ENCODE measurements at regions not wholly inside any gene's neighbourhood (a gene's known extent, or its start where the extent isn't known, plus 50 kb on each side); places are given as distances from the start of the nearest gene placed in this dataset.

DNA sequence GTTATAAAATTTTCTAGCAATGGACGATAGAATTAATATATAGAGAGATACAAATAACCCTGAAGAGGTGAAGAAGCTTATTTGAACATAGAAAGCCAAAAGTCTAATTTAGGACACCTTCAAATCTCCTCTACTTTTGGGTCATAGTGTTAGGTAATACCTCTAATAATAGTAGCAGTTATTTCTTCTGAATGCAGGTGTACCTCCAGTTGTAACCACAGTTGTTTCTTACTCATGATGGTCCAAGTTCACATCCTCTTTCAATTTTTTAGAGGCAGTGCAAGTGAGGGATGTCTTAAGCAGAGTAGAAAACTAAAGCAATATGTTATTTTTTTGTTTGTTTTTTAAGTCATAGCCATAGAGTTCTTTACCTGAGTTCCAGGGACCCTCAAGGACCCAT lies 429.5 kb downstream of the CCDC85A start:
- H3K27ac ChIP-seq (ENCODE audit: extremely low read length, insufficient read depth, low read length) = no peak overlapping the region
- DNase-seq (ENCODE audit: low spot score) (no peak), ATAC-seq (no peak), FAIRE-seq (no peak)
- no peak overlapping the region for H3K4me3 ChIP-seq (replicated peaks in 1 of 3; ENCODE audit: insufficient read depth in 1 of 3, low read depth in 2 of 3, low read length in 3 of 3)
- CTCF ChIA-PET (ENCODE audit: low intra/inter-chr PET ratio, low total read pairs) = no interaction called here
- POLR2A ChIA-PET = no interaction called here
- H3K4me2 ChIP-seq (ENCODE audit: low read depth, low read length) = no peak overlapping the region
- H3K79me2 ChIP-seq (ENCODE audit: insufficient read depth, low read length) = no peaks in the 10 kb centered on the region
- H3K4me1 ChIP-seq (ENCODE audit: insufficient read depth, low read length) = no peaks in the 10 kb centered on the region
- BruUV-seq (replicated peaks) = no TSS peak
- in situ Hi-C loops (cut with HindIII; ENCODE audit: extremely low pct_ligation_motif_present, low pct_unique_long_range_greater_than_20kb) (no loop called here), intact Hi-C loops (cut with micrococcal nuclease; ENCODE audit: unreplicated experiment) (no loop called here)
- TF ChIP-seq XBP1 (CRISPR knock-in tag; IDR thresholded peaks at IDR 0.05) = no peak
- no peak for TF ChIP-seq ZNF263 (CRISPR knock-in tag; IDR thresholded peaks at IDR 0.05)
- TF ChIP-seq, protein P1, sequence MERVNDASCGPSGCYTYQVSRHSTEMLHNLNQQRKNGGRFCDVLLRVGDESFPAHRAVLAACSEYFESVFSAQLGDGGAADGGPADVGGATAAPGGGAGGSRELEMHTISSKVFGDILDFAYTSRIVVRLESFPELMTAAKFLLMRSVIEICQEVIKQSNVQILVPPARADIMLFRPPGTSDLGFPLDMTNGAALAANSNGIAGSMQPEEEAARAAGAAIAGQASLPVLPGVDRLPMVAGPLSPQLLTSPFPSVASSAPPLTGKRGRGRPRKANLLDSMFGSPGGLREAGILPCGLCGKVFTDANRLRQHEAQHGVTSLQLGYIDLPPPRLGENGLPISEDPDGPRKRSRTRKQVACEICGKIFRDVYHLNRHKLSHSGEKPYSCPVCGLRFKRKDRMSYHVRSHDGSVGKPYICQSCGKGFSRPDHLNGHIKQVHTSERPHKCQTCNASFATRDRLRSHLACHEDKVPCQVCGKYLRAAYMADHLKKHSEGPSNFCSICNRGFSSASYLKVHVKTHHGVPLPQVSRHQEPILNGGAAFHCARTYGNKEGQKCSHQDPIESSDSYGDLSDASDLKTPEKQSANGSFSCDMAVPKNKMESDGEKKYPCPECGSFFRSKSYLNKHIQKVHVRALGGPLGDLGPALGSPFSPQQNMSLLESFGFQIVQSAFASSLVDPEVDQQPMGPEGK (CRISPR knock-in tag; IDR thresholded peaks at IDR 0.05) = no peak
- TF ChIP-seq, protein P2, sequence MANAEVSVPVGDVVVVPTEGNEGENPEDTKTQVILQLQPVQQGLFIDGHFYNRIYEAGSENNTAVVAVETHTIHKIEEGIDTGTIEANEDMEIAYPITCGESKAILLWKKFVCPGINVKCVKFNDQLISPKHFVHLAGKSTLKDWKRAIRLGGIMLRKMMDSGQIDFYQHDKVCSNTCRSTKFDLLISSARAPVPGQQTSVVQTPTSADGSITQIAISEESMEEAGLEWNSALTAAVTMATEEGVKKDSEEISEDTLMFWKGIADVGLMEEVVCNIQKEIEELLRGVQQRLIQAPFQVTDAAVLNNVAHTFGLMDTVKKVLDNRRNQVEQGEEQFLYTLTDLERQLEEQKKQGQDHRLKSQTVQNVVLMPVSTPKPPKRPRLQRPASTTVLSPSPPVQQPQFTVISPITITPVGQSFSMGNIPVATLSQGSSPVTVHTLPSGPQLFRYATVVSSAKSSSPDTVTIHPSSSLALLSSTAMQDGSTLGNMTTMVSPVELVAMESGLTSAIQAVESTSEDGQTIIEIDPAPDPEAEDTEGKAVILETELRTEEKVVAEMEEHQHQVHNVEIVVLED (CRISPR knock-in tag; IDR thresholded peaks at IDR 0.05; ENCODE audit: borderline replicate concordance) = no peak
- TF ChIP-seq, protein P3, sequence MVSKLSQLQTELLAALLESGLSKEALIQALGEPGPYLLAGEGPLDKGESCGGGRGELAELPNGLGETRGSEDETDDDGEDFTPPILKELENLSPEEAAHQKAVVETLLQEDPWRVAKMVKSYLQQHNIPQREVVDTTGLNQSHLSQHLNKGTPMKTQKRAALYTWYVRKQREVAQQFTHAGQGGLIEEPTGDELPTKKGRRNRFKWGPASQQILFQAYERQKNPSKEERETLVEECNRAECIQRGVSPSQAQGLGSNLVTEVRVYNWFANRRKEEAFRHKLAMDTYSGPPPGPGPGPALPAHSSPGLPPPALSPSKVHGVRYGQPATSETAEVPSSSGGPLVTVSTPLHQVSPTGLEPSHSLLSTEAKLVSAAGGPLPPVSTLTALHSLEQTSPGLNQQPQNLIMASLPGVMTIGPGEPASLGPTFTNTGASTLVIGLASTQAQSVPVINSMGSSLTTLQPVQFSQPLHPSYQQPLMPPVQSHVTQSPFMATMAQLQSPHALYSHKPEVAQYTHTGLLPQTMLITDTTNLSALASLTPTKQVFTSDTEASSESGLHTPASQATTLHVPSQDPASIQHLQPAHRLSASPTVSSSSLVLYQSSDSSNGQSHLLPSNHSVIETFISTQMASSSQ (IDR thresholded peaks at IDR 0.05; ENCODE audit: low read depth) = no peak
- TF ChIP-seq, protein P3 (CRISPR knock-in tag; IDR thresholded peaks at IDR 0.05; ENCODE audit: borderline replicate concordance) = no peak
- TF ChIP-seq ZNF367 (CRISPR knock-in tag; IDR thresholded peaks at IDR 0.05; ENCODE audit: borderline replicate concordance) = no peak
- TF ChIP-seq, protein P4, sequence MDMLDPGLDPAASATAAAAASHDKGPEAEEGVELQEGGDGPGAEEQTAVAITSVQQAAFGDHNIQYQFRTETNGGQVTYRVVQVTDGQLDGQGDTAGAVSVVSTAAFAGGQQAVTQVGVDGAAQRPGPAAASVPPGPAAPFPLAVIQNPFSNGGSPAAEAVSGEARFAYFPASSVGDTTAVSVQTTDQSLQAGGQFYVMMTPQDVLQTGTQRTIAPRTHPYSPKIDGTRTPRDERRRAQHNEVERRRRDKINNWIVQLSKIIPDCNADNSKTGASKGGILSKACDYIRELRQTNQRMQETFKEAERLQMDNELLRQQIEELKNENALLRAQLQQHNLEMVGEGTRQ (IDR thresholded peaks at IDR 0.05; ENCODE audit: low read depth, low read length) = no peak
- TF ChIP-seq, protein P4 (CRISPR knock-in tag; IDR thresholded peaks at IDR 0.05; ENCODE audit: borderline replicate concordance) = no peak
- no peak for TF ChIP-seq ARNT (IDR thresholded peaks at IDR 0.05)
- H3K36me3 ChIP-seq (replicated peaks in 1 of 2; ENCODE audit: control insufficient read depth in 1 of 2, insufficient read depth in 2 of 2, low read length in 2 of 2) = no peaks in the 10 kb centered on the region
- no peak overlapping the region for H2AFZ ChIP-seq (ENCODE audit: low read length)
- H3K9ac ChIP-seq (ENCODE audit: insufficient read depth, low read depth, low read length) = no peak overlapping the region
- no peaks in the 10 kb centered on the region for H4K20me1 ChIP-seq (ENCODE audit: insufficient read depth, low read length)
- 2% methylated on average over 1 of the region's 1 CpG for WGBS (ENCODE audit: low lambda C conversion rate)
- H3K9me3 ChIP-seq (ENCODE audit: low read length) = peaks cover 13% of the 10 kb centered on the region
- H3K27me3 ChIP-seq (ENCODE audit: control insufficient read depth in 1 of 2, insufficient read depth in 2 of 2, low read length in 2 of 2) = no peaks in the 10 kb centered on the region
